SK-N-SH (cell line): ENCODE measurements at regions not wholly inside any gene's neighbourhood (a gene's known extent, or its start where the extent isn't known, plus 50 kb on each side); places are given as distances from the start of the nearest gene placed in this dataset.
"Not testable (repeated sequence)": the region's sequence is repeated elsewhere in the genome, so short reads cannot be mapped to it uniquely, and the experiment has no call there.

Experiments used
- CTCF ChIA-PET: fragments of 300-600, 350-600 bp; formaldehyde crosslinking; extraction: SDS; loops from one replicate; lab custom pipeline; 2021; lab: Yijun Ruan, JAX
- POLR2A ChIA-PET: fragments of 350-600 bp; sonication (Branson Sonifier 250); formaldehyde crosslinking; extraction: SDS; loops from one replicate; lab custom pipeline; 2020; ENCODE audit warnings: antibody characterized with exemption, inconsistent platforms; lab: Yijun Ruan, JAX
- DNase-seq: peaks from one replicate; pipeline ENCODE4 v3.0.0; 2012
- H2AFZ ChIP-seq: fragments of 200-600 bp; sonication (generic); 2 replicates; pipeline ENCODE4 v1.8.1; 2016; ENCODE audit warnings: antibody characterized with exemption, mild to moderate bottlenecking, low read depth
- H3F3A ChIP-seq: fragments of 200-600 bp; sonication (generic); replicated peaks from 2 replicates; pipeline ENCODE3; 2016; ENCODE audit warnings: antibody characterized with exemption, mild to moderate bottlenecking; ENCODE audit not compliant: insufficient read depth
- H3K27ac ChIP-seq, 2 experiments: fragments of 200-500 bp in 1 of 2; fragments of 200-600 bp in 1 of 2; sonication (Bioruptor generic) in 1 of 2; sonication (generic), shearing (Covaris generic) in 1 of 2; 2 replicates each; pipeline versions ENCODE4 v1.5.1 to v1.6.1; 2014 to 2016; ENCODE audit warnings: low read depth in 2 of 2, inconsistent platforms in 1 of 2, low read length in 1 of 2, mild to moderate bottlenecking in 1 of 2, mixed read lengths in 1 of 2
- H3K27me3 ChIP-seq: fragments of 200-600 bp; sonication (generic), shearing (Covaris generic); 2 replicates; pipeline ENCODE4 v1.6.1; 2016; ENCODE audit warnings: mixed run types; ENCODE audit not compliant: insufficient read depth
- H3K36me3 ChIP-seq, 2 experiments: fragments of 200-500 bp in 1 of 2; fragments of 200-600 bp in 1 of 2; sonication (Bioruptor generic) in 1 of 2; sonication (generic) in 1 of 2; replicated peaks in 1 of 2; 2 replicates each; pipeline versions ENCODE3 to v1.5.1; 2014 to 2016; ENCODE audit warnings: low read length in 1 of 2, mild to moderate bottlenecking in 1 of 2; ENCODE audit not compliant: insufficient read depth in 2 of 2, control insufficient read depth in 1 of 2
- H3K4me1 ChIP-seq, 2 experiments: fragments of 200-500 bp in 1 of 2; fragments of 200-600 bp in 1 of 2; sonication (Bioruptor generic) in 1 of 2; sonication (generic), shearing (Covaris generic) in 1 of 2; 2 replicates each; pipeline versions ENCODE4 v1.5.1 to v1.6.1; 2014 to 2016; ENCODE audit warnings: low read depth in 1 of 2, low read length in 1 of 2, mixed run types in 1 of 2; ENCODE audit not compliant: insufficient read depth in 2 of 2, control insufficient read depth in 1 of 2
- H3K4me2 ChIP-seq: fragments of 200-600 bp; sonication (generic), shearing (Covaris generic); 2 replicates; pipeline ENCODE4 v1.6.1; 2017; ENCODE audit warnings: mixed run types
- H3K4me3 ChIP-seq, 2 experiments: fragments of 200-500 bp in 1 of 2; fragments of 200-600 bp in 1 of 2; sonication (Bioruptor generic) in 1 of 2; sonication (generic), shearing (Covaris generic) in 1 of 2; 2 replicates each; pipeline versions ENCODE4 v1.5.1 to v1.8.1; 2014 to 2016; ENCODE audit warnings: low read depth in 2 of 2, inconsistent platforms in 1 of 2, low read length in 1 of 2, mild to moderate bottlenecking in 1 of 2, mixed read lengths in 1 of 2, moderate library complexity in 1 of 2
- H3K79me2 ChIP-seq: fragments of 200-600 bp; sonication (generic); 2 replicates; pipeline ENCODE4 v1.8.1; 2017; ENCODE audit warnings: mild to moderate bottlenecking; ENCODE audit not compliant: insufficient read depth
- H3K9ac ChIP-seq: fragments of 200-600 bp; sonication (generic); 2 replicates; pipeline ENCODE4 v1.6.1; 2017; ENCODE audit warnings: mixed run types
- H3K9me2 ChIP-seq: fragments of 200-600 bp; sonication (generic); 2 replicates; pipeline ENCODE4 v1.6.1; 2017; ENCODE audit warnings: mixed run types
- H3K9me3 ChIP-seq: fragments of 200-600 bp; sonication (generic); 2 replicates; pipeline ENCODE4 v1.6.1; 2017; ENCODE audit warnings: mixed run types, mild to moderate bottlenecking, moderate library complexity
- H4K20me1 ChIP-seq: fragments of 200-600 bp; sonication (generic); 2 replicates; pipeline ENCODE4 v1.6.1; 2017; ENCODE audit warnings: mild to moderate bottlenecking, mixed run types; ENCODE audit not compliant: insufficient read depth
- CTCF ChIP-seq: fragments of 200-600 bp; sonication (generic); IDR thresholded peaks from 2 replicates; pipeline ENCODE4 v1.6.1; 2017; ENCODE audit warnings: antibody characterized with exemption, mild to moderate bottlenecking, moderate library complexity
- ELF1 ChIP-seq: IDR thresholded peaks from 2 replicates; pipeline ENCODE4 v1.4.0; 2012
- GABPA ChIP-seq: IDR thresholded peaks from 2 replicates; pipeline ENCODE4 v1.4.0; 2012; ENCODE audit warnings: low read depth, mild to moderate bottlenecking
- GATA2 ChIP-seq: sonication (generic); formaldehyde crosslinking; IDR thresholded peaks from 2 replicates; pipeline ENCODE4 v1.5.0; 2020; ENCODE audit warnings: mild to moderate bottlenecking, missing genetic modification reagents
- MEF2A ChIP-seq: IDR thresholded peaks from 2 replicates; pipeline ENCODE4 v1.4.0; 2012; ENCODE audit warnings: low read depth, borderline replicate concordance
- MXI1 ChIP-seq: IDR thresholded peaks from 2 replicates; pipeline ENCODE4 v1.6.1; 2012; ENCODE audit warnings: mild to moderate bottlenecking, low read depth, low read length, improper control_type of control experiment
- NFIC ChIP-seq: IDR thresholded peaks from 2 replicates; pipeline ENCODE4 v1.4.0; 2012; ENCODE audit warnings: borderline replicate concordance
- RAD21 ChIP-seq: IDR thresholded peaks from 2 replicates; pipeline ENCODE4 v1.6.1; 2012; ENCODE audit warnings: mild to moderate bottlenecking, low read length
- RCOR1 ChIP-seq: fragments of 150-350 bp; IDR thresholded peaks from 2 replicates; pipeline ENCODE4 v1.6.1; 2017; ENCODE audit warnings: antibody characterized with exemption, low read length
- RFX5 ChIP-seq: IDR thresholded peaks from 2 replicates; pipeline ENCODE4 v1.6.1; 2012; ENCODE audit warnings: mild to moderate bottlenecking, improper control_type of control experiment, low read length
- RXRA ChIP-seq: IDR thresholded peaks from 2 replicates; pipeline ENCODE4 v1.4.0; 2012; ENCODE audit warnings: low read depth, mild to moderate bottlenecking, borderline replicate concordance
- TEAD4 ChIP-seq: IDR thresholded peaks from 2 replicates; pipeline ENCODE4 v1.4.0; 2012; ENCODE audit warnings: mild to moderate bottlenecking, borderline replicate concordance; ENCODE audit not compliant: insufficient read depth
- ZBTB33 ChIP-seq: IDR thresholded peaks from 2 replicates; pipeline ENCODE4 v1.4.0; 2012; ENCODE audit warnings: low read depth, borderline replicate concordance
- WGBS: methylation state at CpG from one replicate; pipeline ENCODE4 v1.1.6; 2017; ENCODE audit warnings: low lambda C conversion rate; 5-methylcytosine and 5-hydroxymethylcytosine counted together
- TF ChIP-seq, protein P1 (sequence below): fragments of 150-350 bp; IDR thresholded peaks from 2 replicates; pipeline ENCODE4 v1.6.1; 2016; ENCODE audit warnings: mild to moderate bottlenecking, low read depth, low read length

DNA sequence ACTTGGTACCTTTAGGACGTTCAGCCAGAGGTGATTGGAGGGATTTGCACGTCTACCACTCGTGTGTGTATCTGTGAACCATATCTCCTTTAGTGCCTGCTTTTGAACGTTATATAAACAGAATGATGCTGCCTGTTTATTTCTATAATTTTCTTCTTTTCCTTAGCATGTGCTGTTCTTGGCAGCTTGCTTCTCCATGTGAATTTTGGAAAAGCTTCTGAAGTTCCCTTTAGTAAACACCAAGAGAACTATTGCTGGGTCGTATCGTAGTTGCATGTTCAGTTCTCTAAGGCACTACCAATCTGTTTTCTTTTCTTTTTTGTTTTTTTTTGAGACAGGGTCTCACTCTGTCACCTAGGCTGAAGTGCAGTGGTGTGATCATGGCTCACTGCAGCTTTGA, 73.8 kb upstream of the FANCC start:
- H3K4me3 ChIP-seq, H4K20me1 ChIP-seq, H3K9ac ChIP-seq, H2AFZ ChIP-seq, H3K36me3 ChIP-seq, H3K4me2 ChIP-seq, POLR2A ChIA-PET, H3K9me3 ChIP-seq, H3K9me2 ChIP-seq, DNase-seq, H3K79me2 ChIP-seq, H3K27me3 ChIP-seq, H3F3A ChIP-seq, H3K27ac ChIP-seq, H3K4me1 ChIP-seq: not testable (repeated sequence)
- CTCF ChIA-PET: interaction anchor here (1.1 kb wide), 1 partner anchor 9 kb away, joined by 3 read pairs; no protein-coding TSS in a partner anchor
- WGBS: 72% methylated on average over 6 of the region's 6 CpGs

GRCh38 chr9:95389373-95389772, 71.9 kb upstream of the FANCC start:
- no peak for DNase-seq
- Histone ChIP-seq H3K27me3 (no peaks in the 10 kb centered on the region), H4K20me1 (no peaks in the 10 kb centered on the region), H3F3A (no peaks in the 10 kb centered on the region), H3K79me2 (no peaks in the 10 kb centered on the region), H3K9ac (no peak overlapping the region), H2AFZ (no peak overlapping the region), H3K36me3 (no peaks in the 10 kb centered on the region), H3K4me1 (no peaks in the 10 kb centered on the region; a peak in 1 of 4 replicates), H3K9me2 (no peaks in the 10 kb centered on the region), H3K4me3 (no peak overlapping the region), H3K27ac (no peak overlapping the region), H3K9me3 (no peaks in the 10 kb centered on the region), H3K4me2 (no peak overlapping the region)
- WGBS: 78% methylated on average over 2 of the region's 2 CpGs
- ChIA-PET CTCF (no interaction called here), POLR2A (no interaction called here)
- no peak for TF ChIP-seq RCOR1
- TF ChIP-seq ZBTB33: no peak
- no peak for TF ChIP-seq RFX5
- TF ChIP-seq TEAD4: no peak
- no peak for TF ChIP-seq MEF2A
- TF ChIP-seq CTCF: no peak
- TF ChIP-seq ELF1: no peak
- TF ChIP-seq RAD21: no peak
- TF ChIP-seq GABPA: no peak
- TF ChIP-seq GATA2 (CRISPR knock-in tag): no peak
- no peak for TF ChIP-seq NFIC
- no peak for TF ChIP-seq MXI1
- TF ChIP-seq, protein P1, sequence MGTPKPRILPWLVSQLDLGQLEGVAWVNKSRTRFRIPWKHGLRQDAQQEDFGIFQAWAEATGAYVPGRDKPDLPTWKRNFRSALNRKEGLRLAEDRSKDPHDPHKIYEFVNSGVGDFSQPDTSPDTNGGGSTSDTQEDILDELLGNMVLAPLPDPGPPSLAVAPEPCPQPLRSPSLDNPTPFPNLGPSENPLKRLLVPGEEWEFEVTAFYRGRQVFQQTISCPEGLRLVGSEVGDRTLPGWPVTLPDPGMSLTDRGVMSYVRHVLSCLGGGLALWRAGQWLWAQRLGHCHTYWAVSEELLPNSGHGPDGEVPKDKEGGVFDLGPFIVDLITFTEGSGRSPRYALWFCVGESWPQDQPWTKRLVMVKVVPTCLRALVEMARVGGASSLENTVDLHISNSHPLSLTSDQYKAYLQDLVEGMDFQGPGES: no peak
- TF ChIP-seq RXRA: no peak
